ENCODE measurements at regions not wholly inside any gene's neighbourhood (a gene's known extent, or its start where the extent isn't known, plus 50 kb on each side); places are given as distances from the start of the nearest gene placed in this dataset.
"Not testable (repeated sequence)": the region's sequence is repeated elsewhere in the genome, so short reads cannot be mapped to it uniquely, and the experiment has no call there.

DNA sequence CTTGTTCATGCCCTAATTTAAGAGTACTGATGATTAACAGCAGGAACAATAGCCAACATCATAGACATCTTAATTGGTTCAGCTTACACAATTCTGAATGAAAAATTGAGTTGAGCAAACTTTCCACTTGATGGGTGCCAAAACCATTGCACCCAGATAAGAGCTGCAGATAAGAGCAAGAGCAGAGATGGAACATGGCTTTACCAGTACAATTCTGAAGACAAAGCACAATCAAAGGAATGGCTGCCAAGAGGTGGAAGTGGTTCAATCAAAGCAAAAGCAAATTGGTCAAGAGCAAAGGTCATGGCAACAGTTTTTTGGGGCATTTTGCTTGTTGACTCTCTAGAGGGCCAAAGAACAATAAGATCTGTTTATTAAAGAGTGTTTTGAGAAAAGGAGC lies 65.6 kb upstream of the ATP5MC3 start:
- Histone ChIP-seq H3K36me3 (no peaks in the 10 kb centered on the region), H3K4me1 (no peaks in the 10 kb centered on the region), H3K27me3 (peaks cover 0 to 9% of the 10 kb centered on the region in 2 donors), H3K4me3 (no peak overlapping the region), H3K27ac (no peak overlapping the region), H3K9me3 (no peaks in the 10 kb centered on the region)
- no peak for DNase-seq
- intact Hi-C loops (cut with DNase I; ENCODE audit: low total_unique reads): no loop called here
- TF ChIP-seq, protein P1, sequence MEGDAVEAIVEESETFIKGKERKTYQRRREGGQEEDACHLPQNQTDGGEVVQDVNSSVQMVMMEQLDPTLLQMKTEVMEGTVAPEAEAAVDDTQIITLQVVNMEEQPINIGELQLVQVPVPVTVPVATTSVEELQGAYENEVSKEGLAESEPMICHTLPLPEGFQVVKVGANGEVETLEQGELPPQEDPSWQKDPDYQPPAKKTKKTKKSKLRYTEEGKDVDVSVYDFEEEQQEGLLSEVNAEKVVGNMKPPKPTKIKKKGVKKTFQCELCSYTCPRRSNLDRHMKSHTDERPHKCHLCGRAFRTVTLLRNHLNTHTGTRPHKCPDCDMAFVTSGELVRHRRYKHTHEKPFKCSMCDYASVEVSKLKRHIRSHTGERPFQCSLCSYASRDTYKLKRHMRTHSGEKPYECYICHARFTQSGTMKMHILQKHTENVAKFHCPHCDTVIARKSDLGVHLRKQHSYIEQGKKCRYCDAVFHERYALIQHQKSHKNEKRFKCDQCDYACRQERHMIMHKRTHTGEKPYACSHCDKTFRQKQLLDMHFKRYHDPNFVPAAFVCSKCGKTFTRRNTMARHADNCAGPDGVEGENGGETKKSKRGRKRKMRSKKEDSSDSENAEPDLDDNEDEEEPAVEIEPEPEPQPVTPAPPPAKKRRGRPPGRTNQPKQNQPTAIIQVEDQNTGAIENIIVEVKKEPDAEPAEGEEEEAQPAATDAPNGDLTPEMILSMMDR (IDR thresholded peaks at IDR 0.05): no peak

DNA sequence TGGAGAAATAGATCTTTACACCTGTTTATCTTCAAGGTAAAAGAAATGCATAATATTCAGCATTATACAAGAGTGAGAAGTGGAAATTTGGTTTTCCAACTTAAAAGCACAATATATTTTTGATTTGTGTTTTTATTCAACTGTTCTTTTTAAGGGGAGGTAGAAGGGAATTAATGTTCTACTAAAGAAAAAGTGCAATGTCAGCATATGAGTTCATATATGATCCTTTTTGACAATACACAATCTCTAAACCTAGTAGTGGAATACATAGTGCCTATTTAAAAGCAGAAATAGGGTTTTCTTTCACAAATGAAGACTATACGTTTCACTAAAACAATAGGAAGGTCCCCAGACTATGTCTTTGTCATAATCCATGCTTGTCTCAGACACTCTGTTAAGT lies 63.2 kb upstream of the ATP5MC3 start:
- TF ChIP-seq, protein P1 (IDR thresholded peaks at IDR 0.05): no peak
- intact Hi-C loops (cut with DNase I; ENCODE audit: low total_unique reads): no loop called here
- H3K27ac ChIP-seq: no peak overlapping the region
- DNase-seq: no peak
- H3K9me3 ChIP-seq: no peaks in the 10 kb centered on the region
- H3K4me1 ChIP-seq: no peaks in the 10 kb centered on the region
- peaks cover 0 to 5% of the 10 kb centered on the region in 2 donors for H3K27me3 ChIP-seq
- H3K36me3 ChIP-seq: no peaks in the 10 kb centered on the region
- H3K4me3 ChIP-seq: no peak overlapping the region

DNA sequence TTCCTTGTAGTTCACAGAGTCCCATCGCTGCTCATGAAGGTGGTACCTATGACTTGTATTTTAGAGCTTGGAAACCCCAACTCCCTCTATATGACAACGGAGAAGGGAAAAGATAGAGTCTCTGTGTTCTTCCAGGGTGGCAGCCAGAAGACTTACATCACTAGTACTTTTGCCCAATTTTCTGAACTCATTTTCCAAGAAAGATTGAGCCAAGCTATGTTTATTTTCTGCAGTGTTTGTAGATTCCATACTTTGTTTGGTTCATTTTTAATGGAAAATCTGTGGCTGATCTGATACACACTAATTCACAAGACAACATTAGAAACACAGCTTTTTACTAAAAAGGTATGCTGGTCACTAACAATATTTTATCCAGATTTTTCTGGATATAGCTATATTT lies 60.2 kb upstream of the ATP5MC3 start:
- TF ChIP-seq, protein P1 (IDR thresholded peaks at IDR 0.05): no peak
- intact Hi-C loops (cut with DNase I; ENCODE audit: low total_unique reads): no loop called here

DNA sequence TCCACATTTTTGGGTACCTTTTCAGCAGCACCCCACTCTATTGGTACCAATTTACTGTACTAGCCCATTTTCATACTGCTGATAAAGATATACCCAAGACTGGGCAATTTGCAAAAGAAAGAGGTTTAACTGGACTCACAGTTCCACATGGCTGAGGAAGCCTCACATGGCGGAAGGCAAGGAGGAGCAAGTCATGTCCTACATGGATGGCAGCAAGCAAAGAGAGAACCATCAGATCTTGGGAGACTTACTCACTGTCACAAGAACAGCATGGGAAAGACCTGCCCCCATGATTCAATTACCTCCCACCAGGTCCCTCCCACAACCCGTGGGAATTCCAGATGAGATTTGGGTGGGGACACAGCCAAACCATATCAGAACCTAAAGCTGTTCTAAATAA lies 58.5 kb upstream of the ATP5MC3 start:
- H3K4me3 ChIP-seq; H3K27ac ChIP-seq; H3K36me3 ChIP-seq; H3K9me3 ChIP-seq; DNase-seq; intact Hi-C loops (cut with DNase I; ENCODE audit: low total_unique reads); H3K27me3 ChIP-seq; H3K4me1 ChIP-seq: not testable (repeated sequence)

More for the DNA sequence above, 60.2 kb upstream of the ATP5MC3 start:
- Histone ChIP-seq H3K36me3 (no peaks in the 10 kb centered on the region), H3K27ac (no peak overlapping the region), H3K27me3 (peaks cover 0 to 6% of the 10 kb centered on the region in 2 donors), H3K4me3 (no peak overlapping the region), H3K4me1 (no peaks in the 10 kb centered on the region), H3K9me3 (no peaks in the 10 kb centered on the region)
- DNase-seq: no peak

DNA sequence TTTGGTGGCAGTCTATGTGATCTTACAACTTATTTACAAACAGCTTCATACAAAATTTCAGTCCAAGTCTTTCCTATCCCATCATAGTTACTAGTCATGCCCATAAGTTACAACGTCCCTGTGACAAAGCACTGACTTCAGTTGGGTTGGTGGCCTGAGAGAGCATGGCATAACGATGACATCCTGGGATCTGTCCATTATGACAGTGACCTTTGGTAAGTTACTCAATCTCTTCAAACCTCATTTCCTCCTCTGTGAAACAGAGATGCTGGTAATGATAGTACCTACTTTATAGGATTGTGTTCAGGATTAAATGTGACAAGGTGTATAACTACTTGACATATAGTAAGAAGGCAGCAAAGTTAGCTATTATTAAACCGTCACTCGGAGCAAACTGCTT lies 55.4 kb upstream of the ATP5MC3 start:
- DNase-seq: no peak
- Histone ChIP-seq H3K9me3 (no peaks in the 10 kb centered on the region), H3K36me3 (no peaks in the 10 kb centered on the region), H3K27ac (no peak overlapping the region), H3K4me1 (no peaks in the 10 kb centered on the region), H3K4me3 (no peak overlapping the region), H3K27me3 (peaks cover 0 to 9% of the 10 kb centered on the region in 2 donors)
- intact Hi-C loops (cut with DNase I; ENCODE audit: low total_unique reads): no loop called here
- TF ChIP-seq, protein P1 (IDR thresholded peaks at IDR 0.05): no peak

DNA sequence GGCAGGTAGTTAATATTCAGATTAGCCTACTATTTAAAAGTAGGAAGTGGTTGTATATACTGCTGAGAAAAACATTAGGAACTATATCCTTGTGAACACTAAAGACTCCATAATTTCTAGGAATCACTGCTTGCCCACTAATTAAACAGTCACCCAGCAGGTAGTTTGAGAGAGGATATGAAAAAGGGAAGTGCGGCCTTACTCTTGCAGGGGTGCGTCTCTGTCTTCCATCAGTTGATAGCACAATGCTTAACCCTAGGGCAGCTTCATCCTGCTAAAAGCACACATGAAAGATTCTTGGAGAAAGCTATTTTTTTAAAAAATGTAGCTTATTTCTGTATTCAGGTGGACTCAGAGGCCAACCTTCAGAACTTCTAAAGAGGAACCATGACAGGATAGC lies 53.1 kb upstream of the ATP5MC3 start:
- Histone ChIP-seq H3K9me3 (no peaks in the 10 kb centered on the region), H3K4me3 (no peak overlapping the region), H3K36me3 (no peaks in the 10 kb centered on the region), H3K4me1 (no peaks in the 10 kb centered on the region), H3K27ac (no peak overlapping the region), H3K27me3 (peaks cover 0 to 9% of the 10 kb centered on the region in 2 donors)
- TF ChIP-seq, protein P1 (IDR thresholded peaks at IDR 0.05): no peak
- intact Hi-C loops (cut with DNase I; ENCODE audit: low total_unique reads): no loop called here
- no peak for DNase-seq

Measured in tibial artery (tissue), 4 donors.